Tibial nerve (tissue), 3 donors: ENCODE measurements at regions not wholly inside any gene's neighbourhood (a gene's known extent, or its start where the extent isn't known, plus 50 kb on each side); places are given as distances from the start of the nearest gene placed in this dataset.

Experiments used
- CTCF ChIP-seq, 5 experiments: fragments of 200-600 bp in 3 of 5; fragments of 450-650 bp in 2 of 5; sonication (generic) in 3 of 5; IDR thresholded peaks; one replicate each; pipeline ENCODE4 v1.5.1; 2016 to 2019; ENCODE audit warnings: antibody characterized with exemption in 5 of 5, mild to moderate bottlenecking in 3 of 5, moderate library complexity in 2 of 5
- POLR2A ChIP-seq, 2 donors: fragments of 450-650 bp; IDR thresholded peaks; one replicate each; pipeline ENCODE4 v1.6.1; 2017; ENCODE audit warnings: antibody characterized with exemption in 2 of 2, mild to moderate bottlenecking in 2 of 2, moderate library complexity in 2 of 2

DNA sequence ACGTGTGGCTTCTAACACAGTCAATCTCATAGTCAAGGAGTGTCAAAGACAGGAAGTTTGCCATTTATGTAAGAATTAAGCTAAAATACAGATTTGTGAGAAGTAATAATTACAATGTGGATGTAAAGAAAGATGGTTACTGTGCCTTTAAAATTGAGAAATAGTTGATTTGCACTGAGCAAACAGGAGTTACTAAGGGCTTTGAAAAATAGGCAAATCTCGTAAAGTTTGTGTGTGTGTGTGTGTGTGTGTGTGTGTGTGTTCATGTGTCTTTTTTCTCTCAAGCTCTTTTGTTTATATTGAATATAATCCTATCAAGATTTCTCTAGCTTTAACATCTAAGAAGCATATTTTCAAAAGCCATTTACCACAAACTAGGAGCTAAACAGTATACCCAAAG is 2284.5 kb downstream of the LRRC4C start:
- TF ChIP-seq CTCF (IDR thresholded peaks at IDR 0.05) (no peak), POLR2A (IDR thresholded peaks at IDR 0.05) (no peak)
